HCT116 (cell line): ENCODE measurements at regions not wholly inside any gene's neighbourhood (a gene's known extent, or its start where the extent isn't known, plus 50 kb on each side); places are given as distances from the start of the nearest gene placed in this dataset.

Experiments
- ATAC-seq: fragments of 200-7000 bp; cut with Tn5 transposase; 2 replicates; pipeline ENCODE4 v1.9.1; 2020; ENCODE audit warnings: mild to moderate bottlenecking, moderate library complexity
- BruUV-seq: library from RNA; stranded (reverse); fragments of 400-500 nt; replicated peaks from 2 replicates; lab custom pipeline; 2021; lab: Mats Ljungman, UMichigan
- CTCF ChIA-PET: fragments of 300-600 bp; sonication (Branson Sonifier 250); formaldehyde crosslinking; loops from one replicate; lab custom pipeline; 2021; ENCODE audit warnings: antibody characterized with exemption; lab: Charles Lee
- POLR2A ChIA-PET: fragments of 300-600, 350-600 bp; sonication (Branson Sonifier 250); formaldehyde crosslinking; loops from one replicate; lab custom pipeline; 2021; ENCODE audit warnings: antibody characterized with exemption; lab: Charles Lee
- RAD21 ChIA-PET, 2 experiments: fragments of 300-600 bp; sonication (Branson Sonifier 250); formaldehyde crosslinking; loops; one replicate each; lab custom pipeline; 2023; ENCODE audit warnings: low total read pairs in 2 of 2; ENCODE audit not compliant: uncharacterized antibody in 2 of 2, unreplicated experiment in 2 of 2, low non-redundant PET in 1 of 2; lab: Charles Lee
- DNase-seq: peaks from one replicate; pipeline ENCODE4 v3.0.0-alpha.2; 2010; ENCODE audit warnings: low read depth, low spot score
- H2AFZ ChIP-seq: fragments of 200-600 bp; shearing (Covaris generic), sonication (generic); 2 replicates; pipeline ENCODE4 v1.6.1; 2017; ENCODE audit warnings: low read depth, mixed run types, mixed read lengths, antibody characterized with exemption, low read length; ENCODE audit not compliant: poor library complexity, severe bottlenecking
- H3K27ac ChIP-seq: 2 replicates; pipeline ENCODE4 v1.5.1; 2012; ENCODE audit warnings: low read depth, low read length
- H3K27me3 ChIP-seq: fragments of 200-600 bp; sonication (generic); 2 replicates; pipeline ENCODE4 v1.6.1; 2016; ENCODE audit warnings: mixed run types, low read length, mixed read lengths; ENCODE audit not compliant: insufficient read depth
- H3K36me3 ChIP-seq, 2 experiments: fragments of 200-500 bp in 1 of 2; fragments of 200-600 bp in 1 of 2; sonication (Bioruptor generic) in 1 of 2; sonication (generic) in 1 of 2; 2 replicates each; pipeline versions ENCODE4 v1.5.1 to v1.6.1; 2014 to 2016; ENCODE audit warnings: low read length in 2 of 2, inconsistent platforms in 1 of 2, mixed read lengths in 1 of 2, mixed run types in 1 of 2; ENCODE audit not compliant: insufficient read depth in 2 of 2, control insufficient read depth in 1 of 2
- H3K4me1 ChIP-seq, 2 experiments: fragments of 200-600 bp in 1 of 2; sonication (generic) in 1 of 2; 2 replicates each; pipeline versions ENCODE4 v1.5.1 to v1.6.1; 2012 to 2017; ENCODE audit warnings: low read length in 2 of 2, inconsistent platforms in 1 of 2, mild to moderate bottlenecking in 1 of 2, mixed read lengths in 1 of 2, mixed run types in 1 of 2, moderate library complexity in 1 of 2; ENCODE audit not compliant: insufficient read depth in 2 of 2, control insufficient read depth in 1 of 2
- H3K4me2 ChIP-seq: fragments of 200-600 bp; sonication (generic); 2 replicates; pipeline ENCODE4 v1.6.1; 2017; ENCODE audit warnings: mixed run types, low read length, mixed read lengths
- H3K4me3 ChIP-seq, 2 experiments: fragments of 200-600 bp in 1 of 2; sonication (generic) in 1 of 2; replicated peaks in 1 of 2; 2 replicates each; pipeline ENCODE4 v1.5.1; 2011 to 2016; ENCODE audit warnings: low read length in 2 of 2, control low read depth in 1 of 2, low read depth in 1 of 2, mild to moderate bottlenecking in 1 of 2, mixed read lengths in 1 of 2, mixed run types in 1 of 2
- H3K79me2 ChIP-seq: fragments of 200-600 bp; sonication (generic); 2 replicates; pipeline ENCODE4 v1.6.1; 2017; ENCODE audit warnings: mild to moderate bottlenecking, mixed run types, low read length, moderate library complexity, mixed read lengths; ENCODE audit not compliant: insufficient read depth
- H3K9ac ChIP-seq: fragments of 200-600 bp; sonication (generic); 2 replicates; pipeline ENCODE4 v1.6.1; 2016; ENCODE audit warnings: low read length, mixed read lengths
- H3K9me2 ChIP-seq: fragments of 200-600 bp; sonication (generic), shearing (Covaris generic); 2 replicates; pipeline ENCODE4 v1.6.1; 2017; ENCODE audit warnings: mixed run types, mild to moderate bottlenecking, moderate library complexity; ENCODE audit not compliant: insufficient read depth
- H3K9me3 ChIP-seq, 2 experiments: fragments of 200-500 bp in 1 of 2; fragments of 200-600 bp in 1 of 2; sonication (Bioruptor generic) in 1 of 2; sonication (generic) in 1 of 2; 2 replicates each; pipeline ENCODE4 v1.6.1; 2014 to 2017; ENCODE audit warnings: low read length in 2 of 2, mixed read lengths in 2 of 2, inconsistent platforms in 1 of 2, low read depth in 1 of 2, mild to moderate bottlenecking in 1 of 2, mixed run types in 1 of 2, moderate library complexity in 1 of 2; ENCODE audit not compliant: control insufficient read depth in 1 of 2, insufficient read depth in 1 of 2
- H4K20me1 ChIP-seq: fragments of 200-600 bp; sonication (generic), shearing (Covaris generic); 2 replicates; pipeline ENCODE4 v1.6.1; 2017; ENCODE audit warnings: mixed run types, mild to moderate bottlenecking, moderate library complexity; ENCODE audit not compliant: insufficient read depth
- CBX3 ChIP-seq: IDR thresholded peaks from 2 replicates; pipeline ENCODE4 v1.6.1; 2012; ENCODE audit warnings: low read depth
- POLR2AphosphoS5 ChIP-seq: IDR thresholded peaks from 2 replicates; pipeline ENCODE4 v1.6.1; 2011; ENCODE audit warnings: mild to moderate bottlenecking, low read depth, low read length, moderate library complexity
- RAD21 ChIP-seq: IDR thresholded peaks from 2 replicates; pipeline ENCODE4 v1.6.1; 2012; ENCODE audit warnings: low read depth, mild to moderate bottlenecking
- SIN3A ChIP-seq: IDR thresholded peaks from 2 replicates; pipeline ENCODE4 v1.6.1; 2012; ENCODE audit warnings: low read depth
- TCF7L2 ChIP-seq: IDR thresholded peaks from 2 replicates; pipeline ENCODE4 v1.7.0; 2011; ENCODE audit warnings: borderline replicate concordance, inconsistent platforms; ENCODE audit not compliant: insufficient read depth, insufficient read length; ENCODE audit errors: extremely low read depth
- ZFX ChIP-seq: fragments of 450-650 bp; IDR thresholded peaks from 2 replicates; pipeline ENCODE4 v1.6.1; 2017
- intact Hi-C: fragments of 100-400 bp; cut with micrococcal nuclease; formaldehyde crosslinking; loops from 2 replicates; pipeline ENCODE4 v1.10.0; 2022
- TF ChIP-seq, protein P1 (sequence below), 3 experiments: fragments of 200-600 bp in 1 of 3; sonication (generic) in 1 of 3; IDR thresholded peaks in 2 of 3; conservative IDR thresholded peaks in 1 of 3; 2 replicates each; pipeline ENCODE4 v1.5.1; 2012 to 2017; ENCODE audit warnings: low read depth in 2 of 3, low read length in 2 of 3, antibody characterized with exemption in 1 of 3, borderline replicate concordance in 1 of 3, control low read depth in 1 of 3, mild to moderate bottlenecking in 1 of 3, mixed read lengths in 1 of 3, mixed run types in 1 of 3, moderate library complexity in 1 of 3; ENCODE audit not compliant: insufficient read depth in 1 of 3

DNA sequence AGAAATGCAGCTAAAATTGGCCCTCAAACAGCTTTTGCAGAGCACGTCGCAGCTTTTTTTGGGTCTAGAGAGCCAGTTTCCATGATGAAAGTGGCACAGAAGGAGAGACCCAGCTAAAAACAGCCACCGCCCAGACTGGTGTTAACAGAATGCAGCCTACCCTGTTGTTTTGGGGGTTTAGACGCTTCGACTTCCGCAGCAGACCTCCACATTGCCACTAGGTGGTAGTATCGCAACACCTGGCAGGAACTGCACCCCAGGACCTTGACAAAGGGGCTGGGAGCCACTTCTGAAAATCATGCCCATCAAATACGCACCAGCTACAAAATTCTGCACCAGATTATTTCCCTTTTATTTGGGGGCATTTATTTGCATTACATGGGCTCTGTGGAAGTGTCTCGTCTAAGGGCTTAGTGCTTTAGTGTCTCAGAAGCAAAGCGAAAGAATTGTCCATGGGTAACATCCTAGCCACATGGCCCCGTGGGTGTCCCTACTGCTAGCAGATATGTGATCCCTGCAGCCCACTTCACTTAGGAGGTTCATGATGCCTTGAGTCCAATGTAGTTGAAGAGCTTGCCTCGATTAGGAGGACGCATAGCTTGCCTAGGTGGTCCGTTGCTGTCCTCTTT lies 167.1 kb downstream of the HAPSTR1 start:
- no peaks in the 10 kb centered on the region for H4K20me1 ChIP-seq
- no peak overlapping the region for H3K9ac ChIP-seq
- intact Hi-C loops: loop anchor here (1.0 to 5.0 kb wide), 3 partner anchors 96 to 1251 kb away; no protein-coding TSS in a partner anchor
- no peak overlapping the region for H3K4me3 ChIP-seq
- 0 out of 4 replicates have a peak, but pooled peaks cover 0 to 3% of the 10 kb centered on the region in 2 experiments for H3K4me1 ChIP-seq
- CTCF ChIA-PET: interaction anchor here (1.0 to 1.8 kb wide), 4 partner anchors 39 to 922 kb away, joined by 3 to 12 read pairs (median 5); no protein-coding TSS in a partner anchor
- DNase-seq (peak; percentile 34), ATAC-seq (peak; percentile 84)
- RAD21 ChIA-PET: no interaction called here
- H3K9me3 ChIP-seq: no peaks in the 10 kb centered on the region
- TF ChIP-seq POLR2AphosphoS5: no peak
- TF ChIP-seq, protein P1, sequence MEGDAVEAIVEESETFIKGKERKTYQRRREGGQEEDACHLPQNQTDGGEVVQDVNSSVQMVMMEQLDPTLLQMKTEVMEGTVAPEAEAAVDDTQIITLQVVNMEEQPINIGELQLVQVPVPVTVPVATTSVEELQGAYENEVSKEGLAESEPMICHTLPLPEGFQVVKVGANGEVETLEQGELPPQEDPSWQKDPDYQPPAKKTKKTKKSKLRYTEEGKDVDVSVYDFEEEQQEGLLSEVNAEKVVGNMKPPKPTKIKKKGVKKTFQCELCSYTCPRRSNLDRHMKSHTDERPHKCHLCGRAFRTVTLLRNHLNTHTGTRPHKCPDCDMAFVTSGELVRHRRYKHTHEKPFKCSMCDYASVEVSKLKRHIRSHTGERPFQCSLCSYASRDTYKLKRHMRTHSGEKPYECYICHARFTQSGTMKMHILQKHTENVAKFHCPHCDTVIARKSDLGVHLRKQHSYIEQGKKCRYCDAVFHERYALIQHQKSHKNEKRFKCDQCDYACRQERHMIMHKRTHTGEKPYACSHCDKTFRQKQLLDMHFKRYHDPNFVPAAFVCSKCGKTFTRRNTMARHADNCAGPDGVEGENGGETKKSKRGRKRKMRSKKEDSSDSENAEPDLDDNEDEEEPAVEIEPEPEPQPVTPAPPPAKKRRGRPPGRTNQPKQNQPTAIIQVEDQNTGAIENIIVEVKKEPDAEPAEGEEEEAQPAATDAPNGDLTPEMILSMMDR (IDR thresholded peaks at IDR 0.05 in 2 of 3, conservative IDR thresholded peaks at IDR 0.05 in 1 of 3; ENCODE audit: borderline replicate concordance in 1 of 3, insufficient read depth in 1 of 3, low read depth in 2 of 3, low read length in 2 of 3): peak; percentile 64 to 93 (median 88)
- peak; percentile 83 for TF ChIP-seq RAD21
- no peaks in the 10 kb centered on the region for H3K36me3 ChIP-seq
- peaks cover 15% of the 10 kb centered on the region for H3K27me3 ChIP-seq
- no peak overlapping the region for H3K27ac ChIP-seq
- no peaks in the 10 kb centered on the region for H3K9me2 ChIP-seq
- POLR2A ChIA-PET: no interaction called here
- no peak overlapping the region for H2AFZ ChIP-seq
- H3K4me2 ChIP-seq: peak overlapping the region; percentile 11; the same call in 1 of the 2 replicates
- no peaks in the 10 kb centered on the region for H3K79me2 ChIP-seq
- BruUV-seq: no TSS peak

GRCh38 chr16:9259914-9260608 lies 168.6 kb downstream of the HAPSTR1 start:
- no peak for ATAC-seq
- H3K9me3 ChIP-seq: no peaks in the 10 kb centered on the region
- no peak overlapping the region for H3K27ac ChIP-seq
- H2AFZ ChIP-seq: no peak overlapping the region
- H3K4me3 ChIP-seq: no peak overlapping the region
- CTCF ChIA-PET: no interaction called here
- RAD21 ChIA-PET: interaction anchor here in 1 of 2 experiments (0.7 kb wide), 1 partner anchor 686 kb away, joined by 3 read pairs; no protein-coding TSS in a partner anchor
- POLR2A ChIA-PET: no interaction called here
- no peaks in the 10 kb centered on the region for H3K9me2 ChIP-seq
- H3K4me1 ChIP-seq: 0 out of 4 replicates have a peak, but pooled peaks cover 0 to 3% of the 10 kb centered on the region in 2 experiments
- H3K4me2 ChIP-seq: no peak overlapping the region
- no peak for DNase-seq
- BruUV-seq: no TSS peak
- intact Hi-C loops: loop anchor here (5.0 kb wide), 1 partner anchor 98 kb away; no protein-coding TSS in a partner anchor
- H3K27me3 ChIP-seq: peaks cover 16% of the 10 kb centered on the region
- no peaks in the 10 kb centered on the region for H3K79me2 ChIP-seq
- H4K20me1 ChIP-seq: no peaks in the 10 kb centered on the region
- TF ChIP-seq, protein P1 (IDR thresholded peaks at IDR 0.05 in 2 of 3, conservative IDR thresholded peaks at IDR 0.05 in 1 of 3; ENCODE audit: borderline replicate concordance in 1 of 3, insufficient read depth in 1 of 3, low read depth in 2 of 3, low read length in 2 of 3): no peak
- no peak for TF ChIP-seq CBX3
- TF ChIP-seq SIN3A: no peak
- TF ChIP-seq TCF7L2: no peak
- TF ChIP-seq ZFX: no peak
- H3K9ac ChIP-seq: no peak overlapping the region
- no peaks in the 10 kb centered on the region for H3K36me3 ChIP-seq
